Esophagus squamous epithelium (tissue), 4 donors: ENCODE measurements at regions not wholly inside any gene's neighbourhood (a gene's known extent, or its start where the extent isn't known, plus 50 kb on each side); places are given as distances from the start of the nearest gene placed in this dataset.

Source experiments
- POLR2A ChIP-seq, 4 donors: fragments of 450-650 bp; IDR thresholded peaks; one replicate each; pipeline ENCODE4 v1.6.1; 2017; ENCODE audit warnings: antibody characterized with exemption in 4 of 4, mild to moderate bottlenecking in 4 of 4, moderate library complexity in 3 of 4
- TF ChIP-seq, protein P1 (sequence below), 6 experiments: fragments of 450-650 bp in 4 of 6; fragments of 200-600 bp in 2 of 6; sonication (generic) in 2 of 6; IDR thresholded peaks; one replicate each; pipeline ENCODE4 v1.5.1; 2016 to 2019; ENCODE audit warnings: antibody characterized with exemption in 6 of 6, mild to moderate bottlenecking in 4 of 6, moderate library complexity in 4 of 6

- TF ChIP-seq, protein P1, sequence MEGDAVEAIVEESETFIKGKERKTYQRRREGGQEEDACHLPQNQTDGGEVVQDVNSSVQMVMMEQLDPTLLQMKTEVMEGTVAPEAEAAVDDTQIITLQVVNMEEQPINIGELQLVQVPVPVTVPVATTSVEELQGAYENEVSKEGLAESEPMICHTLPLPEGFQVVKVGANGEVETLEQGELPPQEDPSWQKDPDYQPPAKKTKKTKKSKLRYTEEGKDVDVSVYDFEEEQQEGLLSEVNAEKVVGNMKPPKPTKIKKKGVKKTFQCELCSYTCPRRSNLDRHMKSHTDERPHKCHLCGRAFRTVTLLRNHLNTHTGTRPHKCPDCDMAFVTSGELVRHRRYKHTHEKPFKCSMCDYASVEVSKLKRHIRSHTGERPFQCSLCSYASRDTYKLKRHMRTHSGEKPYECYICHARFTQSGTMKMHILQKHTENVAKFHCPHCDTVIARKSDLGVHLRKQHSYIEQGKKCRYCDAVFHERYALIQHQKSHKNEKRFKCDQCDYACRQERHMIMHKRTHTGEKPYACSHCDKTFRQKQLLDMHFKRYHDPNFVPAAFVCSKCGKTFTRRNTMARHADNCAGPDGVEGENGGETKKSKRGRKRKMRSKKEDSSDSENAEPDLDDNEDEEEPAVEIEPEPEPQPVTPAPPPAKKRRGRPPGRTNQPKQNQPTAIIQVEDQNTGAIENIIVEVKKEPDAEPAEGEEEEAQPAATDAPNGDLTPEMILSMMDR (IDR thresholded peaks at IDR 0.05), result no peak
- no peak for TF ChIP-seq POLR2A (IDR thresholded peaks at IDR 0.05)
Measured at GRCh38 chr5:67300326-67300725, 103.7 kb upstream of the CD180 start.
